Right lobe of liver (tissue), 4 donors: ENCODE measurements at regions not wholly inside any gene's neighbourhood (a gene's known extent, or its start where the extent isn't known, plus 50 kb on each side); places are given as distances from the start of the nearest gene placed in this dataset.

Experiments
- CTCF ChIP-seq, 4 donors: fragments of 200-600 bp in 3 of 4; fragments of 450-650 bp in 1 of 4; IDR thresholded peaks; one replicate each; pipeline versions ENCODE4 v1.5.1 to v1.8.0; 2016 to 2022; ENCODE audit warnings: antibody characterized with exemption in 4 of 4, mild to moderate bottlenecking in 2 of 4
- POLR2A ChIP-seq: fragments of 450-650 bp; IDR thresholded peaks from one replicate; pipeline ENCODE4 v1.6.1; 2017; ENCODE audit warnings: antibody characterized with exemption, mild to moderate bottlenecking
- donor health status: DM: no; HTN: no; CAD: no.
- donor health status: DM: no; HTN: no; CAD: no.
- donor health status: DM: no; HTN: yes; CAD: no.

- TF ChIP-seq CTCF (IDR thresholded peaks at IDR 0.05) (no peak), POLR2A (no peak)
These were observed 247.1 kb upstream of the MON1B start for GRCh38 chr16:76943921-76944320.
